SK-N-MC (cell line): ENCODE measurements at regions not wholly inside any gene's neighbourhood (a gene's known extent, or its start where the extent isn't known, plus 50 kb on each side); places are given as distances from the start of the nearest gene placed in this dataset.

Experiments used
- DNase-seq: peaks from one replicate; pipeline ENCODE4 v3.0.0-alpha.2; 2011; ENCODE audit warnings: low read depth, low spot score
- H3K27ac ChIP-seq: fragments of 200-600 bp; sonication (generic); 2 replicates; pipeline ENCODE4 v1.5.1; 2016; ENCODE audit warnings: mixed run types
- H3K36me3 ChIP-seq: fragments of 200-600 bp; sonication (generic); 2 replicates; pipeline ENCODE4 v1.6.1; 2017; ENCODE audit warnings: antibody characterized with exemption, low read length, mixed read lengths; ENCODE audit not compliant: insufficient read depth
- H3K4me3 ChIP-seq: fragments of 200-600 bp; sonication (generic); 2 replicates; pipeline ENCODE4 v1.5.1; 2016
- H3K9ac ChIP-seq: fragments of 200-600 bp; sonication (generic); 2 replicates; pipeline ENCODE4 v1.8.0; 2017; ENCODE audit warnings: mixed run types, mixed read lengths; ENCODE audit not compliant: insufficient read length
- H3K9me3 ChIP-seq: fragments of 200-600 bp; sonication (generic); 2 replicates; pipeline ENCODE4 v1.6.1; 2017; ENCODE audit warnings: low read depth, mild to moderate bottlenecking, antibody characterized with exemption, low read length, moderate library complexity, mixed read lengths
- EZH2 ChIP-seq: fragments of 200-600 bp; sonication (generic); IDR thresholded peaks from one replicate; pipeline ENCODE4 v1.6.1; 2017; ENCODE audit warnings: antibody characterized with exemption
- FOXP2 ChIP-seq: optimal IDR thresholded peaks from 2 replicates; pipeline ENCODE3; 2011; ENCODE audit warnings: mild to moderate bottlenecking, moderate library complexity; ENCODE audit not compliant: insufficient read depth; ENCODE audit errors: extremely low read length, control extremely low read depth
- POLR2AphosphoS5 ChIP-seq: IDR thresholded peaks from 2 replicates; pipeline ENCODE4 v1.6.1; 2012; ENCODE audit warnings: mild to moderate bottlenecking, low read depth, low read length, borderline replicate concordance

DNA sequence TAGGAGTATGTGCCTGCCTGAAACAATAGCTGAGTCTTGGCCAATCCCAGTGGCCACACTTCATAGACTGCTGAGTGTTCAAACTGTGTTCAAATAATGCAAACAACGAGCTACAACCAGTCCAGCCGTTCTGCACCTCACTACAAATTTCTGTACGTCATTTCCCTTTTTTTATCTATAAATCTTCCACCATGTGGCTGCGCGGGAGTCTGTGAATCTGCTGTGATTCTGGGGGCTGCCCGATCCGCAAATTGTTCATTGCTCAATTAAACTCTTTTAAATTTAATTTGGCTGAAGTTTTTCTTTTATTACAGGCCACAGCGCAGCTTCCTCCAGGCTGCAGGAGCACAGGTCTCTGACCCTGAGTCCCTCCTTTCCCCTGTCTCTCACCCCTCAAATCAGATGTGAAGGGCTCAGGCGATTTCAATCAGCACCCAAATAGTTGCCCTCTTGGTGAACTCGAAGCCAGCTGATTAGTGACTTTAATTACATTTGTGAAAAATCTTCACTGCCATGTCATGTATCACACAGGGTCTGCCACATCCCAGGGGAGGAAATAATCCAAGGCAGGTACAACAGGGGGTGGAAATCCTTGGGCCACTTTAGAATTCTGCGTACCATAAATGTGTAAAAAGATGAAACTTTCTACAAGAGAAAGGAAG is 145.6 kb downstream of the NDUFA10 start:
- Histone ChIP-seq H3K27ac (no peak overlapping the region), H3K36me3 (no peaks in the 10 kb centered on the region), H3K9ac (no peak overlapping the region), H3K4me3 (no peak overlapping the region), H3K9me3 (peaks cover 3% of the 10 kb centered on the region; the same call in 1 of the 2 replicates)
- no peak for TF ChIP-seq POLR2AphosphoS5
- TF ChIP-seq FOXP2, result no peak
- TF ChIP-seq EZH2, result no peak
- no peak for DNase-seq

DNA sequence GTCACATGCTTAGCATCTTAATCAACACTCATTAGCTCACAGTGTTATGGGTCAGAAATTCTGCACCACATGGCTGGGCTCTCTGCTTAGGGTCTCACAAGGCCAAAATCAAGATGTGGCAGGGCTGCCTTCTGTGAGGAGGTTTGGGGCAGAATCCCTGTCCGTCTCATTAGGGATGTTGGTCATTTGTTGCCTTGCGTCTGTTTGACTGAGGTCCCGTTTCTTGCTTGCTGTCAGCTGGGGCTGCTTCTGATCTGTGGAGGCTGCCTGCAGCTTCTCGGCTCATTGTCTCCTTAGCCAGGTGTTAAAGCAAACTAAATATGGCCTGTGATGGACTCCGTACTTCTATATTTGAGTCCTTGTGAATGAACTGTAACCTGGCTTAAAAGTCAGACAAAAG is 146.5 kb downstream of the NDUFA10 start:
- Histone ChIP-seq H3K9ac (no peak overlapping the region), H3K9me3 (no peaks in the 10 kb centered on the region), H3K27ac (no peak overlapping the region), H3K36me3 (no peaks in the 10 kb centered on the region), H3K4me3 (no peak overlapping the region)
- no peak for DNase-seq
- TF ChIP-seq EZH2 (no peak), FOXP2 (no peak), POLR2AphosphoS5 (no peak)

DNA sequence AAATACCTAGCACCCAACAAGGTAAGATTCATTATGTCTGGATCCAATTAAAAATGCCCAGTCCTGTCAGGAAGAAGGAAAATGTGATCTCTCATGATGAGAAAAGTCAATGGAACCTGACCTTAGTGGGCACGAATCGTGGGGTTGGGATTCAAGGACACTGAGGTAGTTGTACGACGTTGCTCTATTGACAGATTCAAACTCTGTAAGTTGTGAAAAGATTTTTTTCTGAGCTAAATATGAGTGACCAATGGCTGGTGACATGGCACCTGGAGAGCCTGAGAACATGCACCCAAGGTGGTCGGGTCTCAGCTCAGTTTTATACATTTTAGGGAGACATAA is 148.2 kb downstream of the NDUFA10 start:
- Histone ChIP-seq H3K27ac (no peak overlapping the region), H3K36me3 (no peaks in the 10 kb centered on the region), H3K9ac (no peak overlapping the region), H3K9me3 (no peaks in the 10 kb centered on the region), H3K4me3 (no peak overlapping the region)
- TF ChIP-seq EZH2 (no peak), FOXP2 (no peak), POLR2AphosphoS5 (no peak)
- DNase-seq, result no peak

DNA sequence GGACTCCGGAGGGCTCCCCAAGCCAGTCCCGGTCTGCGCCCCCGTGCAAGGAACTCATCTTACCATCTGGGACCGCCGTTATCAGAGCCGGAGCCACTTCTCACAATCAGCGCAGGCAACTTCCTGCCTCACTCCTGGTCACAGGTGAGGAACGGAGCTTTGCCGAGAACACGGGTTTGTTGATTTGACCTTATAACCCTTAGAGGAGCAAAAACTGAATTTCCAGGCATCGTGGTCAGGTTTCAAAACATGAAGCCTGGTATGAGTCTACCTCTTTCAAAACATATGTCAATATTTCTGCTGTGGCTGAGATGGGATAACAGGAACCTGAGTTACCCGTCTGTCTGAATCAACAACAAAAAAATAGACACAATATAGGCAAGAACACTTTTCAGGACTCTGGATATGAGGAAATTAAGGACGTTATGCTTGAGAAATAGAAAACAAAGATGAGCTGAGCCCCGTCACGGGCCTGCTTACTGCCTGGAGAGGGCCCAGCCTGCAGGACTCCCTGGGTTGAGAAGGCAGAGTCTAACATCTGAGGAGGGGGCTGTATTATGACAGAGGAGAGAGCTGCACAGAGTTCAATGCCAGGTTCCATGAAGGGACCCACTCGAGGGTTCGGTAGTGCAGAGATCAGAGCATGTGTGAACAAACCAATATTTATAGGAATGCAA is 148.7 kb downstream of the NDUFA10 start:
- DNase-seq, result no peak
- no peak overlapping the region for H3K4me3 ChIP-seq
- TF ChIP-seq EZH2 (no peak), FOXP2 (no peak), POLR2AphosphoS5 (no peak)
- no peak overlapping the region for H3K27ac ChIP-seq
- no peak overlapping the region for H3K9ac ChIP-seq
- H3K36me3 ChIP-seq, result no peaks in the 10 kb centered on the region
- H3K9me3 ChIP-seq, result no peaks in the 10 kb centered on the region

DNA sequence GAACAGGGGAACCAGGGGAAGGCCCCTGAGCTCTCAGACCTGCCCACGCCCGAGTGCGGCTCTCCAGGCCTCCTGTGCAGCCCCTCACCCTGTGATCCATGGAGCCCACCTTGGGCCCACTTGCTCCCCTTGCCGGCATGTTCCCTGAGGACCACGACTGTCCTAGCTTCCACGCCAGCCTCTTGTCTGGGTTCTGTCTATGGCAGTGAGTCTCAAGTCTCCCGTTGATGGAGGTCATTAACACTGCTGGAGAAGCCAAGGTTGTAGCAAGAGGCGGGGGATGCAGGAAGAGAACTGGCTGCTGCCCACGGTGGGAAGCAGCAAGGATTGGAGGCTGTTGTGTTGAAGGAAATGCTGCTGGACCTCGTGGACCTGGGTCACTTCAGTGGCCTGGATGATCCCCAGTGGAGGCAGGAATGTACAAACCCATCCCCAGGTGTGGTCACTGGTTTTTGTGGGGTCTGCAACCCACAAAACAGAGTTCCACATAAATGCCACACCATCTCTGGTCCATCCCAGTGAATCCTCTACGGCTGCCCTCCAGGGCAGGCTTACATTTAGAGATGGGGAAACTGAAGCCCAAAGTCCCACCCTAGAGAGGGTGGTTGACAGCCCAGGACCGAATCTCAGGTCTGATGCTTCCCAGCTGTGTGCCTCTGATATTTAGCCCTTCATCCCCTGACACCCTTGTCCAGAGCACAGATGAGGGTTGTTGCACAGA is 150.3 kb downstream of the NDUFA10 start:
- Histone ChIP-seq H3K9me3 (no peaks in the 10 kb centered on the region), H3K9ac (no peak overlapping the region), H3K36me3 (no peaks in the 10 kb centered on the region), H3K27ac (no peak overlapping the region), H3K4me3 (no peak overlapping the region)
- no peak for TF ChIP-seq FOXP2
- no peak for TF ChIP-seq POLR2AphosphoS5
- TF ChIP-seq EZH2, result no peak
- no peak for DNase-seq

DNA sequence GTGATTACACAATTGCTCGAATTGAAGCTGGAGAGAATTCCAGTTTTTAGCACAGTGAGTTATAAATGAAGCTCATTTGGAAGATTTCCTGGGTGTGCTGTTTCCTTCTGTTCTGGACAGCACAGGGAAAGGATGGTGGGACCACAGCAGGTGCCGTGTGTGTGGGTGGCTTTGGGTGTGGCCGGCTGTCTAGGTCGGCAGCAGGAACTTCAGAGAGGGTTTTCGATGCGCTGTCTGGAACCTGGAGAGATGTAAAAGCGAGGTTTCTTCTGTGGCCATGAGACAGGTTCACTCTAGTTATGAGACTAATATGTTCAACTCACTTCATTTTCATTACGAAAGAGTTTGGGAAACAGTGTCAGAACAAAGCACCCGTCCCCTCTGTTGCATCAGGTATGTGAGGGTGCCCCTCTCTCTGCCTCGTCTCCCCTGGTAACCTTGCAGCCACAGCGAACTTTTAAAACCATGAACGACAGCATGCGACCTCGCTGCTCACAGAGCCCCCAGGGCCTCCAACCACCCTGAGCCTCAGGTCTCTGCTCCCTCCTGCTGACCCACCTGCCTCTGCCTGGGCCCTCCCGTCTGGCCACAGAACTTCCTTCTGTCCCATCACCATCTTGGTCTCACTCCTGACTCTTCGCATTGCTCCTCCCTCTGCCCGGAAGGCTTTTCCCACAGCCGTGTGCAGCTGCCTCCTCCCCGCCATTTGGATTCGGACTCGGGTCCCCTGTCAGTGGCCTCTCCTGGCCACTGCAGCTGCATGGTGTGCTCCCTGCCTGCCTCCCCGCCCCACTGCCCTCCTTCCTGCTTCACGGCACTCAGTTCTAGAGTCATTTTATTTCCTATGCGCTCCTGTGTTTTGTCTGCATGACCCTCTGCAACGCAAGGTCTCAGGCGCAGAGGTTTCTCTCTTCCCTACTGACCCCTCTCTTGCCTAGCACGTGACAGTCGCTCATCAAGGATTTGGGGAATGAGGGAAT is 151.2 kb downstream of the NDUFA10 start:
- Histone ChIP-seq H3K9me3 (no peaks in the 10 kb centered on the region), H3K27ac (no peak overlapping the region), H3K9ac (no peak overlapping the region), H3K4me3 (no peak overlapping the region), H3K36me3 (no peaks in the 10 kb centered on the region)
- no peak for TF ChIP-seq EZH2
- no peak for TF ChIP-seq POLR2AphosphoS5
- no peak for TF ChIP-seq FOXP2
- no peak for DNase-seq

DNA sequence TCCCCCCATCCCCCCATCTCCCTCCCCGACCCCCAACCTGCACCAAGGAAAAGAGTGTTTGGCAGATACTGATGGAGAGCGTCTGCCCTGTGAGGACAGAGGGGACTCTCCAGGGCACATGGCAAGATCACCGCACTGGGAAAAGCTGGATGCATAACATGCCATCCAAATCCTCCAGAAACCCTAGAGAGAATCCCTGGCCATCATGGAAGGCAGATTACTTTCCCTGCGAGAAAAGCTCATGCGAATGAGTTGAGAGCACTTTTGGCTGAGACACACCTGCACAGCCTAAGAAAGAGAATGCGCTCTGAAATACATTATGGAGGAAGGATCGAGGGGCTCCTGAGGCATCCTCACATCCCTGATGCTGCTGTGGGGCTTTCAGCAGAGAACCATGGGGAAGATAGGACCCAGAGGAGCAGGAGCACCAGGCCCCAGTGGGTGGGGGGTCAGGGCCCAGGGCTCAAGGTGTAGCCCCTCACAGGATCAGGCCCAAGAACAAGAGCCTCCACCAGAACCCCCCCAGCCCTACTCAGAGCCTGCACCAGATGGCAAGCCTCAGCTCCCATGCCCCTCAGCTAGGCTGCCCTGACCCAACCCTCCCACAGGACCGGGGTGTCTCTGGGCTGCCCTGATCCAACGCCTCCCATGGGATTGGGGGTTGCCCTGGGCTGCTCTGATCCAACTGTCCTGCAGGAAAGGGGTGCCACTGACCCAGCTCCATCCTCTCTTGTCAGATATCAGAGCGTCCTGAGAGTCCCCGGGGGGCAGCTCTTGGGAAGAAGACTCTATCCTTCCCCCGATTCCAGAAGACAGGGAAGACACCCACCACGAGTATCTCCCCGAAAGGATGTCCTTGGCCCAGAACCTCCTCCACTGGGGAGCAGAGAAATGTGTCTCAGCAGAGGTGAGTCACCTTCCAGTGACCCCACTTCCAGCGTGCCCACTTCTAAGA is 153.4 kb downstream of the NDUFA10 start:
- Histone ChIP-seq H3K27ac (no peak overlapping the region), H3K36me3 (no peaks in the 10 kb centered on the region), H3K4me3 (no peak overlapping the region), H3K9me3 (no peaks in the 10 kb centered on the region), H3K9ac (no peak overlapping the region)
- DNase-seq, result no peak
- TF ChIP-seq POLR2AphosphoS5, result no peak
- no peak for TF ChIP-seq EZH2
- no peak for TF ChIP-seq FOXP2
